A673 (cell line): ENCODE measurements at regions not wholly inside any gene's neighbourhood (a gene's known extent, or its start where the extent isn't known, plus 50 kb on each side); places are given as distances from the start of the nearest gene placed in this dataset.

Source experiments
- BruUV-seq: library from RNA; stranded (reverse); fragments of 400-500 nt; replicated peaks from 2 replicates; lab custom pipeline; 2021; lab: Mats Ljungman, UMichigan
- CTCF ChIA-PET: fragments of 300-600 bp; sonication (Branson Sonifier 250); formaldehyde crosslinking; loops from one replicate; lab custom pipeline; 2022; ENCODE audit warnings: antibody characterized with exemption; lab: Charles Lee
- POLR2A ChIA-PET: fragments of 300-600 bp; sonication (Branson Sonifier 250); formaldehyde crosslinking; loops from one replicate; lab custom pipeline; 2022; ENCODE audit warnings: antibody characterized with exemption; ENCODE audit not compliant: low non-redundant PET; lab: Charles Lee
- DNase-seq: peaks from one replicate; pipeline ENCODE4 v3.0.0-alpha.2; 2015; ENCODE audit warnings: low spot score
- H3K27ac ChIP-seq: fragments of 200-600 bp; sonication (generic); 2 replicates; pipeline ENCODE4 v1.5.1; 2016; ENCODE audit warnings: mixed run types, low read depth, mild to moderate bottlenecking, mixed read lengths, antibody characterized with exemption, low read length; ENCODE audit not compliant: poor library complexity, severe bottlenecking
- H3K27me3 ChIP-seq: fragments of 200-600 bp; sonication (generic); replicated peaks from 2 replicates; pipeline ENCODE4 v1.6.1; 2017; ENCODE audit warnings: mixed run types, low read depth, mild to moderate bottlenecking, mixed read lengths, antibody characterized with exemption, low read length; ENCODE audit not compliant: insufficient read depth, poor library complexity
- H3K36me3 ChIP-seq: fragments of 200-600 bp; sonication (generic); 2 replicates; pipeline ENCODE4 v1.6.1; 2016; ENCODE audit warnings: mixed run types, mild to moderate bottlenecking, mixed read lengths, antibody characterized with exemption, low read length; ENCODE audit not compliant: insufficient read depth, poor library complexity, severe bottlenecking
- H3K4me1 ChIP-seq: fragments of 200-600 bp; sonication (generic); 2 replicates; pipeline ENCODE4 v1.6.1; 2017; ENCODE audit warnings: mixed run types, mild to moderate bottlenecking, mixed read lengths, antibody characterized with exemption, low read length; ENCODE audit not compliant: insufficient read depth, poor library complexity, severe bottlenecking
- H3K4me3 ChIP-seq: fragments of 200-600 bp; sonication (generic); 2 replicates; pipeline ENCODE4 v1.5.1; 2016; ENCODE audit warnings: low read depth, mixed run types, mild to moderate bottlenecking, mixed read lengths, low read length; ENCODE audit not compliant: poor library complexity, severe bottlenecking
- H3K9me3 ChIP-seq: fragments of 200-600 bp; sonication (generic); 2 replicates; pipeline ENCODE4 v1.6.1; 2016; ENCODE audit warnings: mixed run types, low read depth, mild to moderate bottlenecking, mixed read lengths, antibody characterized with exemption, low read length; ENCODE audit not compliant: poor library complexity, severe bottlenecking
- CTCF ChIP-seq: fragments of 300-800, 200-600 bp; sonication (generic); conservative IDR thresholded peaks from 2 replicates; pipeline ENCODE4 v1.5.1; 2017; ENCODE audit warnings: low read depth, mild to moderate bottlenecking, antibody characterized with exemption, low read length, moderate library complexity, mixed read lengths
- EZH2 ChIP-seq: fragments of 200-600 bp; sonication (generic); IDR thresholded peaks from 2 replicates; pipeline ENCODE4 v1.6.1; 2017; ENCODE audit warnings: borderline replicate concordance, low read depth, mild to moderate bottlenecking, mixed read lengths, antibody characterized with exemption, low read length; ENCODE audit not compliant: poor library complexity, severe bottlenecking
- intact Hi-C: fragments of 100-400 bp; cut with micrococcal nuclease; formaldehyde crosslinking; loops from one replicate; pipeline ENCODE4 v1.10.0; 2022; ENCODE audit not compliant: unreplicated experiment

GRCh38 chr4:159046683-159047082, 56.2 kb upstream of the RAPGEF2 start:
- intact Hi-C loops, result no loop called here

GRCh38 chr4:159047478-159048165, 55.3 kb upstream of the RAPGEF2 start:
- H3K36me3 ChIP-seq, result no peaks in the 10 kb centered on the region
- peaks cover 18% of the 10 kb centered on the region for H3K4me1 ChIP-seq
- ChIA-PET POLR2A (no interaction called here), CTCF (no interaction called here)
- no peak for TF ChIP-seq EZH2
- TF ChIP-seq CTCF, result no peak
- no TSS peak for BruUV-seq
- no peaks in the 10 kb centered on the region for H3K9me3 ChIP-seq
- H3K27me3 ChIP-seq, result no peaks in the 10 kb centered on the region
- DNase-seq, result no peak
- intact Hi-C loops, result no loop called here
- H3K4me3 ChIP-seq, result peak overlapping the region; percentile 32
- H3K27ac ChIP-seq, result no peak overlapping the region

More at GRCh38 chr4:159046683-159047082, 56.2 kb upstream of the RAPGEF2 start:
- TF ChIP-seq CTCF, result no peak
- TF ChIP-seq EZH2, result no peak
- BruUV-seq, result no TSS peak
- no peaks in the 10 kb centered on the region for H3K27me3 ChIP-seq
- no peak overlapping the region for H3K4me3 ChIP-seq
- DNase-seq, result no peak
- no peaks in the 10 kb centered on the region for H3K36me3 ChIP-seq
- CTCF ChIA-PET, result no interaction called here
- no peaks in the 10 kb centered on the region for H3K9me3 ChIP-seq
- H3K27ac ChIP-seq, result no peak overlapping the region
- H3K4me1 ChIP-seq, result peaks cover 21% of the 10 kb centered on the region
- POLR2A ChIA-PET, result no interaction called here

DNA sequence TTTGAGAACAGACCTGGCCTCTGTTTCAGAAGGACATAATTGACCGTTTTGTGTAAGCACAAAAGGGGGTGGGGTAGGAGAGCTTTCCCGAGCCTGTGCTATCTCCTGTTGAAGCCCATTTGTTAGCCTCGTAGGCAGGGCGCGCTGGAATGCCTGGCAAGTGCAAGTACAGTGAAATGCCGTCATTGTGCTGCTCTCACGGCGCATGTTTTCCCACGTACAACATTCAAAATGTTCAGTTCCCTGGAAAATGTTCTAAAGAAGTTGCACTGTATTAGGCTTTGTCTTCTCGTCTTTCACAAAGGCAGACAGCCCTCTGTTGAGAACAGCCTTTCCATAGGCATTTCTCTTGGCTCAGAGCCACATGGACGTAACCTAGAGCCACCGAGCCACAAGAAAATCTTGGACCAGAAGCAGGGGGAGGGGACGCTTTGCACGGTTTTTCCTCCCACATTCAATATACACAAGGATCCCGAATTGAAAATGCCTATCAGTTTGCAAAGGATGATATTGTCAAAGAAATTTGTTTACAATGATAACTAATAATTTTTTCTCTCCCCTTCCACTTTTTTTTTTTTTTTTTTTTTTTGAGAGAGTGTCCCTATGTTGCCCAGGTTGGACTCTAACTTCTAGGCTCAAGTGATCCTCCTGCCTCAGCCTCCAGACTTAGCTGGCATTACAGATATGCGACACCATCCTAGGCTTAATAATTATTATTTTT, 54.6 kb upstream of the RAPGEF2 start:
- intact Hi-C loops, result no loop called here
- Histone ChIP-seq H3K27me3 (no peaks in the 10 kb centered on the region), H3K4me3 (peak overlapping the region; percentile 32), H3K9me3 (no peaks in the 10 kb centered on the region), H3K4me1 (peaks cover 18% of the 10 kb centered on the region), H3K36me3 (no peaks in the 10 kb centered on the region), H3K27ac (no peak overlapping the region)
- peak; percentile 71 for DNase-seq
- ChIA-PET POLR2A (no interaction called here), CTCF (no interaction called here)
- TF ChIP-seq EZH2 (no peak), CTCF (no peak)
- no TSS peak for BruUV-seq
